Activated T-cell treated with anti-CD3 and anti-CD28 coated beads for 1 hour (primary cell): ENCODE measurements at regions not wholly inside any gene's neighbourhood (a gene's known extent, or its start where the extent isn't known, plus 50 kb on each side); places are given as distances from the start of the nearest gene placed in this dataset.
"Not testable (repeated sequence)": the region's sequence is repeated elsewhere in the genome, so short reads cannot be mapped to it uniquely, and the experiment has no call there.

ENCODE experiments used
- DNase-seq: peaks from one replicate; pipeline ENCODE4 v3.0.0-alpha.2; 2020; ENCODE audit warnings: low read depth

- no peak for DNase-seq
Measured at GRCh38 chr3:34056951-34057390, 258.5 kb downstream of the PDCD6IP start.

- DNase-seq: not testable (repeated sequence)
Measured at GRCh38 chr3:34060995-34061394, 262.6 kb downstream of the PDCD6IP start.

- no peak for DNase-seq
Measured at GRCh38 chr3:34065901-34066300, 267.5 kb downstream of the PDCD6IP start.

- no peak for DNase-seq
Measured at GRCh38 chr3:34066328-34066727, 267.9 kb downstream of the PDCD6IP start.

GRCh38 chr3:34066999-34067398 lies 268.6 kb downstream of the PDCD6IP start:
- no peak for DNase-seq

GRCh38 chr3:34067536-34068051 lies 269.2 kb downstream of the PDCD6IP start:
- DNase-seq: no peak

GRCh38 chr3:34068505-34068904 lies 270.1 kb downstream of the PDCD6IP start:
- no peak for DNase-seq

- DNase-seq: no peak
Measured at GRCh38 chr3:34070831-34071585, 272.6 kb downstream of the PDCD6IP start.

- DNase-seq: no peak
Measured at GRCh38 chr3:34072297-34072696, 273.9 kb downstream of the PDCD6IP start.

- no peak for DNase-seq
Measured at GRCh38 chr3:34073111-34073510, 274.7 kb downstream of the PDCD6IP start.

GRCh38 chr3:34073961-34074360 lies 275.5 kb downstream of the PDCD6IP start:
- no peak for DNase-seq

GRCh38 chr3:34075975-34076374 lies 277.5 kb downstream of the PDCD6IP start:
- no peak for DNase-seq

GRCh38 chr3:34077417-34078195 lies 279.2 kb downstream of the PDCD6IP start:
- no peak for DNase-seq

- DNase-seq: no peak
Measured at GRCh38 chr3:34078418-34078817, 280.0 kb downstream of the PDCD6IP start.

GRCh38 chr3:34079849-34080248 lies 281.4 kb downstream of the PDCD6IP start:
- not testable (repeated sequence) for DNase-seq

GRCh38 chr3:34090379-34090778 lies 291.9 kb downstream of the PDCD6IP start:
- DNase-seq: not testable (repeated sequence)

GRCh38 chr3:34090876-34091275 lies 292.4 kb downstream of the PDCD6IP start:
- no peak for DNase-seq

- DNase-seq: not testable (repeated sequence)
Measured at GRCh38 chr3:34094280-34094679, 295.9 kb downstream of the PDCD6IP start.

GRCh38 chr3:34102288-34102687 lies 303.9 kb downstream of the PDCD6IP start:
- no peak for DNase-seq

GRCh38 chr3:34106379-34106778 lies 307.9 kb downstream of the PDCD6IP start:
- no peak for DNase-seq

- no peak for DNase-seq
Measured at GRCh38 chr3:34106879-34107278, 308.4 kb downstream of the PDCD6IP start.

- no peak for DNase-seq
Measured at GRCh38 chr3:34107669-34108068, 309.2 kb downstream of the PDCD6IP start.

GRCh38 chr3:34109021-34109420 lies 310.6 kb downstream of the PDCD6IP start:
- DNase-seq: no peak
